HCT116 (cell line): ENCODE measurements at regions not wholly inside any gene's neighbourhood (a gene's known extent, or its start where the extent isn't known, plus 50 kb on each side); places are given as distances from the start of the nearest gene placed in this dataset.

Experiments
- ATAC-seq: fragments of 200-7000 bp; cut with Tn5 transposase; 2 replicates; pipeline ENCODE4 v1.9.1; 2020; ENCODE audit warnings: mild to moderate bottlenecking, moderate library complexity
- BruUV-seq: library from RNA; stranded (reverse); fragments of 400-500 nt; replicated peaks from 2 replicates; lab custom pipeline; 2021; lab: Mats Ljungman, UMichigan
- CTCF ChIA-PET: fragments of 300-600 bp; sonication (Branson Sonifier 250); formaldehyde crosslinking; loops from one replicate; lab custom pipeline; 2021; ENCODE audit warnings: antibody characterized with exemption; lab: Charles Lee
- POLR2A ChIA-PET: fragments of 300-600, 350-600 bp; sonication (Branson Sonifier 250); formaldehyde crosslinking; loops from one replicate; lab custom pipeline; 2021; ENCODE audit warnings: antibody characterized with exemption; lab: Charles Lee
- RAD21 ChIA-PET, 2 experiments: fragments of 300-600 bp; sonication (Branson Sonifier 250); formaldehyde crosslinking; loops; one replicate each; lab custom pipeline; 2023; ENCODE audit warnings: low total read pairs in 2 of 2; ENCODE audit not compliant: uncharacterized antibody in 2 of 2, unreplicated experiment in 2 of 2, low non-redundant PET in 1 of 2; lab: Charles Lee
- DNase-seq: peaks from one replicate; pipeline ENCODE4 v3.0.0-alpha.2; 2010; ENCODE audit warnings: low read depth, low spot score
- H2AFZ ChIP-seq: fragments of 200-600 bp; shearing (Covaris generic), sonication (generic); 2 replicates; pipeline ENCODE4 v1.6.1; 2017; ENCODE audit warnings: low read depth, mixed run types, mixed read lengths, antibody characterized with exemption, low read length; ENCODE audit not compliant: poor library complexity, severe bottlenecking
- H3K27ac ChIP-seq: 2 replicates; pipeline ENCODE4 v1.5.1; 2012; ENCODE audit warnings: low read depth, low read length
- H3K27me3 ChIP-seq: fragments of 200-600 bp; sonication (generic); 2 replicates; pipeline ENCODE4 v1.6.1; 2016; ENCODE audit warnings: mixed run types, low read length, mixed read lengths; ENCODE audit not compliant: insufficient read depth
- H3K36me3 ChIP-seq, 2 experiments: fragments of 200-500 bp in 1 of 2; fragments of 200-600 bp in 1 of 2; sonication (Bioruptor generic) in 1 of 2; sonication (generic) in 1 of 2; 2 replicates each; pipeline versions ENCODE4 v1.5.1 to v1.6.1; 2014 to 2016; ENCODE audit warnings: low read length in 2 of 2, inconsistent platforms in 1 of 2, mixed read lengths in 1 of 2, mixed run types in 1 of 2; ENCODE audit not compliant: insufficient read depth in 2 of 2, control insufficient read depth in 1 of 2
- H3K4me1 ChIP-seq, 2 experiments: fragments of 200-600 bp in 1 of 2; sonication (generic) in 1 of 2; 2 replicates each; pipeline versions ENCODE4 v1.5.1 to v1.6.1; 2012 to 2017; ENCODE audit warnings: low read length in 2 of 2, inconsistent platforms in 1 of 2, mild to moderate bottlenecking in 1 of 2, mixed read lengths in 1 of 2, mixed run types in 1 of 2, moderate library complexity in 1 of 2; ENCODE audit not compliant: insufficient read depth in 2 of 2, control insufficient read depth in 1 of 2
- H3K4me2 ChIP-seq: fragments of 200-600 bp; sonication (generic); 2 replicates; pipeline ENCODE4 v1.6.1; 2017; ENCODE audit warnings: mixed run types, low read length, mixed read lengths
- H3K4me3 ChIP-seq, 2 experiments: fragments of 200-600 bp in 1 of 2; sonication (generic) in 1 of 2; replicated peaks in 1 of 2; 2 replicates each; pipeline ENCODE4 v1.5.1; 2011 to 2016; ENCODE audit warnings: low read length in 2 of 2, control low read depth in 1 of 2, low read depth in 1 of 2, mild to moderate bottlenecking in 1 of 2, mixed read lengths in 1 of 2, mixed run types in 1 of 2
- H3K79me2 ChIP-seq: fragments of 200-600 bp; sonication (generic); 2 replicates; pipeline ENCODE4 v1.6.1; 2017; ENCODE audit warnings: mild to moderate bottlenecking, mixed run types, low read length, moderate library complexity, mixed read lengths; ENCODE audit not compliant: insufficient read depth
- H3K9ac ChIP-seq: fragments of 200-600 bp; sonication (generic); 2 replicates; pipeline ENCODE4 v1.6.1; 2016; ENCODE audit warnings: low read length, mixed read lengths
- H3K9me2 ChIP-seq: fragments of 200-600 bp; sonication (generic), shearing (Covaris generic); 2 replicates; pipeline ENCODE4 v1.6.1; 2017; ENCODE audit warnings: mixed run types, mild to moderate bottlenecking, moderate library complexity; ENCODE audit not compliant: insufficient read depth
- H3K9me3 ChIP-seq, 2 experiments: fragments of 200-500 bp in 1 of 2; fragments of 200-600 bp in 1 of 2; sonication (Bioruptor generic) in 1 of 2; sonication (generic) in 1 of 2; 2 replicates each; pipeline ENCODE4 v1.6.1; 2014 to 2017; ENCODE audit warnings: low read length in 2 of 2, mixed read lengths in 2 of 2, inconsistent platforms in 1 of 2, low read depth in 1 of 2, mild to moderate bottlenecking in 1 of 2, mixed run types in 1 of 2, moderate library complexity in 1 of 2; ENCODE audit not compliant: control insufficient read depth in 1 of 2, insufficient read depth in 1 of 2
- H4K20me1 ChIP-seq: fragments of 200-600 bp; sonication (generic), shearing (Covaris generic); 2 replicates; pipeline ENCODE4 v1.6.1; 2017; ENCODE audit warnings: mixed run types, mild to moderate bottlenecking, moderate library complexity; ENCODE audit not compliant: insufficient read depth
- CEBPB ChIP-seq: IDR thresholded peaks from 2 replicates; pipeline ENCODE4 v1.6.1; 2012; ENCODE audit warnings: low read depth
- EGR1 ChIP-seq: IDR thresholded peaks from 2 replicates; pipeline ENCODE4 v1.6.1; 2012; ENCODE audit warnings: low read depth
- SRF ChIP-seq: IDR thresholded peaks from 2 replicates; pipeline ENCODE4 v1.6.1; 2012; ENCODE audit warnings: low read depth
- TCF7L2 ChIP-seq: IDR thresholded peaks from 2 replicates; pipeline ENCODE4 v1.7.0; 2011; ENCODE audit warnings: borderline replicate concordance, inconsistent platforms; ENCODE audit not compliant: insufficient read depth, insufficient read length; ENCODE audit errors: extremely low read depth
- intact Hi-C: fragments of 100-400 bp; cut with micrococcal nuclease; formaldehyde crosslinking; loops from 2 replicates; pipeline ENCODE4 v1.10.0; 2022
- TF ChIP-seq, protein P1 (sequence below): IDR thresholded peaks from 2 replicates; pipeline ENCODE4 v1.6.1; 2012; ENCODE audit warnings: low read depth

DNA sequence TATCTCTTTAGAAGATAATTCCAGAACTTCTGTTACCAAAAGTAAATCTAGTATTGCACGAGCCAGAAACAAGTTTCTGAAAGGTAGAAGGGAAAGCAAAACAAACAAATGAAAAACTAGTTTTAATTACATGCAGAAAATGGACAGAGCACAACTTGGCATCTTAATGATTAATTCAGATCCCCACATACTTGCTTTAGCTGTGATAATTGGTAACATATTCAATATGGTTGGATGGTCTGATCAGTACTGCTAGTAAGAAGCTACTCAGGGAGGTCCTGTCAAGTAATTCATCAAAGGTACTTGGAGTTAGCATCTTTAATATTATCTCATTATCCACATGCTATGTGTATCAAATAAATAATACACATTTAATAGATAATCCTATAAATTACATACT is 204.3 kb downstream of the TRAM1L1 start:
- CTCF ChIA-PET: no interaction called here
- Histone ChIP-seq H4K20me1 (no peaks in the 10 kb centered on the region), H3K9me3 (no peaks in the 10 kb centered on the region), H3K4me3 (no peak overlapping the region)
- no TSS peak for BruUV-seq
- no peak for TF ChIP-seq SRF
- TF ChIP-seq, protein P1, sequence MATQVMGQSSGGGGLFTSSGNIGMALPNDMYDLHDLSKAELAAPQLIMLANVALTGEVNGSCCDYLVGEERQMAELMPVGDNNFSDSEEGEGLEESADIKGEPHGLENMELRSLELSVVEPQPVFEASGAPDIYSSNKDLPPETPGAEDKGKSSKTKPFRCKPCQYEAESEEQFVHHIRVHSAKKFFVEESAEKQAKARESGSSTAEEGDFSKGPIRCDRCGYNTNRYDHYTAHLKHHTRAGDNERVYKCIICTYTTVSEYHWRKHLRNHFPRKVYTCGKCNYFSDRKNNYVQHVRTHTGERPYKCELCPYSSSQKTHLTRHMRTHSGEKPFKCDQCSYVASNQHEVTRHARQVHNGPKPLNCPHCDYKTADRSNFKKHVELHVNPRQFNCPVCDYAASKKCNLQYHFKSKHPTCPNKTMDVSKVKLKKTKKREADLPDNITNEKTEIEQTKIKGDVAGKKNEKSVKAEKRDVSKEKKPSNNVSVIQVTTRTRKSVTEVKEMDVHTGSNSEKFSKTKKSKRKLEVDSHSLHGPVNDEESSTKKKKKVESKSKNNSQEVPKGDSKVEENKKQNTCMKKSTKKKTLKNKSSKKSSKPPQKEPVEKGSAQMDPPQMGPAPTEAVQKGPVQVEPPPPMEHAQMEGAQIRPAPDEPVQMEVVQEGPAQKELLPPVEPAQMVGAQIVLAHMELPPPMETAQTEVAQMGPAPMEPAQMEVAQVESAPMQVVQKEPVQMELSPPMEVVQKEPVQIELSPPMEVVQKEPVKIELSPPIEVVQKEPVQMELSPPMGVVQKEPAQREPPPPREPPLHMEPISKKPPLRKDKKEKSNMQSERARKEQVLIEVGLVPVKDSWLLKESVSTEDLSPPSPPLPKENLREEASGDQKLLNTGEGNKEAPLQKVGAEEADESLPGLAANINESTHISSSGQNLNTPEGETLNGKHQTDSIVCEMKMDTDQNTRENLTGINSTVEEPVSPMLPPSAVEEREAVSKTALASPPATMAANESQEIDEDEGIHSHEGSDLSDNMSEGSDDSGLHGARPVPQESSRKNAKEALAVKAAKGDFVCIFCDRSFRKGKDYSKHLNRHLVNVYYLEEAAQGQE: no peak
- TF ChIP-seq, all 23 proteins: peak for 0
- Histone ChIP-seq H3K4me1 (no peaks in the 10 kb centered on the region), H2AFZ (peak overlapping the region; percentile 1), H3K36me3 (no peaks in the 10 kb centered on the region), H3K9me2 (no peaks in the 10 kb centered on the region; the same call in 1 of the 2 replicates), H3K79me2 (no peaks in the 10 kb centered on the region), H3K9ac (no peak overlapping the region), H3K27ac (no peak overlapping the region), H3K27me3 (no peaks in the 10 kb centered on the region), H3K4me2 (no peak overlapping the region)
- DNase-seq (no peak), ATAC-seq (no peak)
- intact Hi-C loops: no loop called here
- ChIA-PET POLR2A (no interaction called here), RAD21 (no interaction called here)

DNA sequence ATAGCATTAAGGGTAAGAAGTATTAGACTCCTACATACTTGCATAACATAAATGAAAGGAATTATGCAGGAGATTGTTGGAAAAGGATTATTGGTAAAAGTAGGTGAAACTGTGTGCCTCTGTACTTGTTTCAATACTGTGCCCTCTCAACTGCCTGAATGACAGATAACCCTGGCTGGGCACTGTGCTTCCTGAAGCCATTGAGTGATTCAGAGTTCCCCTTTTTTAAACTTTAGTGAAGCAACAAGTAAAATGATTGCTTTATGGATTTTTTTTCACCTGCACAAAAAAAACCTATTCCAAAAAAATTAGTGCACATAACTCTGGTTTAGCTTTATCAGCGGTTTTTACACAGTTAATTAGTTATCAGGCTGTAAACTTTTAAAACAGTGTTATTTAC is 204.8 kb downstream of the TRAM1L1 start:
- Histone ChIP-seq H3K4me3 (no peak overlapping the region), H2AFZ (peak overlapping the region; percentile 1), H3K9me2 (no peaks in the 10 kb centered on the region; the same call in 1 of the 2 replicates), H3K4me2 (no peak overlapping the region), H3K27me3 (no peaks in the 10 kb centered on the region), H3K27ac (no peak overlapping the region), H3K9ac (no peak overlapping the region), H3K4me1 (no peaks in the 10 kb centered on the region), H4K20me1 (no peaks in the 10 kb centered on the region), H3K36me3 (no peaks in the 10 kb centered on the region), H3K79me2 (no peaks in the 10 kb centered on the region), H3K9me3 (no peaks in the 10 kb centered on the region)
- POLR2A ChIA-PET: no interaction called here
- CTCF ChIA-PET: no interaction called here
- TF ChIP-seq TCF7L2: no peak
- no peak for TF ChIP-seq EGR1
- no peak for TF ChIP-seq CEBPB
- intact Hi-C loops: no loop called here
- RAD21 ChIA-PET: no interaction called here
- no TSS peak for BruUV-seq
- ATAC-seq (no peak), DNase-seq (no peak)
